Right atrium auricular region (tissue), 2 donors: ENCODE measurements at regions not wholly inside any gene's neighbourhood (a gene's known extent, or its start where the extent isn't known, plus 50 kb on each side); places are given as distances from the start of the nearest gene placed in this dataset.
A peak's percentile ranks its signal among the peaks of the same experiment; 100 is the strongest.

Source experiments
- DNase-seq: peaks from one replicate; pipeline ENCODE4 v3.0.0-alpha.2; 2019; ENCODE audit warnings: low spot score
- H3K27ac ChIP-seq, 2 donors: fragments of 200-600 bp; sonication (generic); 1 replicate in 1 of 2; 2 replicates in 1 of 2; pipeline ENCODE4 v1.5.1; 2016 to 2019
- H3K27me3 ChIP-seq, 2 donors: fragments of 200-600 bp; sonication (generic); one replicate each; pipeline versions ENCODE4 v1.5.1 to v1.6.0; 2017 to 2019
- H3K36me3 ChIP-seq: fragments of 200-600 bp; sonication (generic); one replicate; pipeline ENCODE4 v1.5.1; 2016
- H3K4me1 ChIP-seq, 2 donors: fragments of 200-600 bp; sonication (generic); one replicate each; pipeline versions ENCODE4 v1.5.1 to v1.6.0; 2017 to 2019
- H3K4me3 ChIP-seq, 2 donors: fragments of 200-600 bp; sonication (generic); 1 replicate in 1 of 2; 2 replicates in 1 of 2; pipeline ENCODE4 v1.5.1; 2017 to 2019; ENCODE audit warnings: mild to moderate bottlenecking in 1 of 2, moderate library complexity in 1 of 2
- H3K9me3 ChIP-seq, 2 donors: fragments of 200-600 bp; sonication (generic); one replicate each; pipeline ENCODE4 v1.5.1; 2019
- CTCF ChIP-seq, 2 donors: fragments of 200-600 bp; sonication (generic); IDR thresholded peaks; one replicate each; pipeline ENCODE4 v1.5.1; 2019; ENCODE audit warnings: antibody characterized with exemption in 2 of 2

GRCh38 chr10:78255214-78255613 is 221.6 kb downstream of the RPS24 start:
- H3K27me3 ChIP-seq: no peaks in the 10 kb centered on the region
- DNase-seq: no peak
- no peak overlapping the region for H3K27ac ChIP-seq
- H3K36me3 ChIP-seq: no peaks in the 10 kb centered on the region
- TF ChIP-seq CTCF (IDR thresholded peaks at IDR 0.05): no peak
- no peak overlapping the region for H3K4me3 ChIP-seq
- no peaks in the 10 kb centered on the region for H3K9me3 ChIP-seq
- H3K4me1 ChIP-seq: peaks cover 0 to 17% of the 10 kb centered on the region in 2 donors

- H3K9me3 ChIP-seq: no peaks in the 10 kb centered on the region
- TF ChIP-seq CTCF (IDR thresholded peaks at IDR 0.05): no peak
- no peaks in the 10 kb centered on the region for H3K36me3 ChIP-seq
- peak overlapping the region in 1 of 2 donors; percentile 0 for H3K27ac ChIP-seq
- H3K4me3 ChIP-seq: no peak overlapping the region
- peak; percentile 80 for DNase-seq
- H3K27me3 ChIP-seq: no peaks in the 10 kb centered on the region
- peaks cover 0 to 22% of the 10 kb centered on the region in 2 donors for H3K4me1 ChIP-seq
These were observed 222.4 kb downstream of the RPS24 start for GRCh38 chr10:78255796-78256638.

- no peaks in the 10 kb centered on the region for H3K36me3 ChIP-seq
- no peak for DNase-seq
- H3K4me1 ChIP-seq: peaks cover 0 to 22% of the 10 kb centered on the region in 2 donors
- H3K27ac ChIP-seq: no peak overlapping the region
- H3K4me3 ChIP-seq: no peak overlapping the region
- TF ChIP-seq CTCF (IDR thresholded peaks at IDR 0.05): no peak
- H3K27me3 ChIP-seq: no peaks in the 10 kb centered on the region
- no peaks in the 10 kb centered on the region for H3K9me3 ChIP-seq
These were observed 224.8 kb downstream of the RPS24 start for GRCh38 chr10:78258323-78259030.

GRCh38 chr10:78259391-78259790 is 225.7 kb downstream of the RPS24 start:
- DNase-seq: no peak
- Histone ChIP-seq H3K9me3 (no peaks in the 10 kb centered on the region), H3K4me3 (no peak overlapping the region), H3K27ac (peak overlapping the region in 1 of 2 donors; percentile 11), H3K27me3 (no peaks in the 10 kb centered on the region), H3K4me1 (peaks cover 0 to 22% of the 10 kb centered on the region in 2 donors), H3K36me3 (no peaks in the 10 kb centered on the region)
- no peak for TF ChIP-seq CTCF (IDR thresholded peaks at IDR 0.05)

GRCh38 chr10:78260141-78260540 is 226.5 kb downstream of the RPS24 start:
- Histone ChIP-seq H3K27me3 (no peaks in the 10 kb centered on the region), H3K9me3 (no peaks in the 10 kb centered on the region), H3K27ac (peak overlapping the region in 1 of 2 donors; percentile 11), H3K4me3 (no peak overlapping the region), H3K36me3 (no peaks in the 10 kb centered on the region), H3K4me1 (peaks cover 0 to 22% of the 10 kb centered on the region in 2 donors)
- TF ChIP-seq CTCF (IDR thresholded peaks at IDR 0.05): no peak
- no peak for DNase-seq
